MCF 10A (cell line): ENCODE measurements at regions not wholly inside any gene's neighbourhood (a gene's known extent, or its start where the extent isn't known, plus 50 kb on each side); places are given as distances from the start of the nearest gene placed in this dataset.

ENCODE experiments used
- BruUV-seq: library from RNA; stranded (reverse); fragments of 400-500 nt; replicated peaks from 2 replicates; lab custom pipeline; 2021; lab: Mats Ljungman, UMichigan
- CTCF ChIA-PET: fragments of 300-600 bp; sonication (Branson Sonifier 250); formaldehyde crosslinking; extraction: SDS; loops from one replicate; lab custom pipeline; 2021; ENCODE audit warnings: antibody characterized with exemption, inconsistent platforms; lab: Yijun Ruan, JAX
- POLR2A ChIA-PET: fragments of 300-600, 350-650 bp; sonication (Branson Sonifier 250); formaldehyde crosslinking; extraction: SDS; loops from one replicate; lab custom pipeline; 2020; ENCODE audit warnings: antibody characterized with exemption, inconsistent platforms; lab: Yijun Ruan, JAX
- DNase-seq: peaks from one replicate; pipeline ENCODE4 v3.0.0-alpha.2; 2018; ENCODE audit not compliant: unreplicated experiment
- H3K27ac Mint-ChIP-seq: one replicate; pipeline ENCODE4 v1.8.0; 2022; ENCODE audit warnings: mild to moderate bottlenecking, low read depth, mixed read lengths; ENCODE audit not compliant: unreplicated experiment
- H3K27me3 Mint-ChIP-seq: one replicate; pipeline ENCODE4 v1.8.0; 2022; ENCODE audit warnings: mixed read lengths; ENCODE audit not compliant: insufficient read depth, unreplicated experiment
- H3K36me3 Mint-ChIP-seq: one replicate; pipeline ENCODE4 v1.8.0; 2022; ENCODE audit warnings: mild to moderate bottlenecking, moderate library complexity, mixed read lengths; ENCODE audit not compliant: insufficient read depth, unreplicated experiment
- H3K4me1 Mint-ChIP-seq: one replicate; pipeline ENCODE4 v1.8.0; 2022; ENCODE audit warnings: mixed read lengths; ENCODE audit not compliant: insufficient read depth, unreplicated experiment
- H3K4me3 Mint-ChIP-seq: one replicate; pipeline ENCODE4 v1.8.0; 2022; ENCODE audit warnings: mild to moderate bottlenecking, moderate library complexity, mixed read lengths; ENCODE audit not compliant: unreplicated experiment
- H3K9me3 Mint-ChIP-seq: one replicate; pipeline ENCODE4 v1.8.0; 2022; ENCODE audit warnings: mixed read lengths; ENCODE audit not compliant: unreplicated experiment
- CTCF ChIP-seq: fragments of 200-600 bp; IDR thresholded peaks from one replicate; pipeline ENCODE4 v1.8.0; 2022; ENCODE audit warnings: antibody characterized with exemption, mild to moderate bottlenecking; ENCODE audit not compliant: unreplicated experiment
- intact Hi-C: fragments of 100-400 bp; cut with micrococcal nuclease; formaldehyde crosslinking; loops from 2 replicates; pipeline ENCODE4 v1.14.1; 2022

GRCh38 chr13:33723772-33724435, 94.0 kb upstream of the RFC3 start:
- TF ChIP-seq CTCF, result peak; percentile 78
- H3K27ac Mint-ChIP-seq, result no peak overlapping the region
- CTCF ChIA-PET, result interaction anchor here (0.6 to 4.4 kb wide), 39 partner anchors 9 to 1441 kb away, joined by 3 to 76 read pairs (median 3); no protein-coding TSS in a partner anchor
- POLR2A ChIA-PET, result interaction anchor here (0.7 to 4.3 kb wide), 12 partner anchors 9 to 603 kb away, joined by 3 to 35 read pairs (median 4); partner anchors contain the start of gene STARD13
- no TSS peak for BruUV-seq
- no peaks in the 10 kb centered on the region for H3K27me3 Mint-ChIP-seq
- H3K4me1 Mint-ChIP-seq, result peaks cover 15% of the 10 kb centered on the region
- no peaks in the 10 kb centered on the region for H3K9me3 Mint-ChIP-seq
- intact Hi-C loops, result loop anchor here (1.0 to 10.0 kb wide), 8 partner anchors 89 to 1431 kb away; partner anchors contain the start of gene PDS5B
- no peaks in the 10 kb centered on the region for H3K36me3 Mint-ChIP-seq
- H3K4me3 Mint-ChIP-seq, result no peak overlapping the region
- peak; percentile 84 for DNase-seq

GRCh38 chr13:33725340-33725739, 92.6 kb upstream of the RFC3 start:
- Mint-ChIP-seq H3K27ac (no peak overlapping the region), H3K4me1 (peaks cover 15% of the 10 kb centered on the region), H3K27me3 (no peaks in the 10 kb centered on the region), H3K9me3 (no peaks in the 10 kb centered on the region), H3K36me3 (no peaks in the 10 kb centered on the region), H3K4me3 (no peak overlapping the region)
- TF ChIP-seq CTCF, result no peak
- POLR2A ChIA-PET, result interaction anchor here (4.3 kb wide), 1 partner anchor 182 kb away, joined by 35 read pairs; no protein-coding TSS in a partner anchor
- no peak for DNase-seq
- CTCF ChIA-PET, result interaction anchor here (0.6 to 4.4 kb wide), 8 partner anchors 26 to 1791 kb away, joined by 3 to 76 read pairs (median 3); no protein-coding TSS in a partner anchor
- BruUV-seq, result no TSS peak
- intact Hi-C loops, result loop anchor here (2.0 to 10.0 kb wide), 6 partner anchors 91 to 1429 kb away; partner anchors contain the start of gene PDS5B

- TF ChIP-seq CTCF, result no peak
- no peak for DNase-seq
- ChIA-PET POLR2A (no interaction called here), CTCF (interaction anchor here (2.1 kb wide), 1 partner anchor 184 kb away, joined by 6 read pairs; no protein-coding TSS in a partner anchor)
- BruUV-seq, result no TSS peak
- no peaks in the 10 kb centered on the region for H3K27me3 Mint-ChIP-seq
- H3K9me3 Mint-ChIP-seq, result no peaks in the 10 kb centered on the region
- no peaks in the 10 kb centered on the region for H3K36me3 Mint-ChIP-seq
- no peak overlapping the region for H3K4me3 Mint-ChIP-seq
- H3K27ac Mint-ChIP-seq, result no peak overlapping the region
- peaks cover 5% of the 10 kb centered on the region for H3K4me1 Mint-ChIP-seq
- intact Hi-C loops, result loop anchor here (10.0 kb wide), 4 partner anchors 93 to 1427 kb away; no protein-coding TSS in a partner anchor
These were observed 90.5 kb upstream of the RFC3 start for GRCh38 chr13:33727297-33728083.
